Gastrocnemius medialis (tissue), 4 donors: ENCODE measurements at regions not wholly inside any gene's neighbourhood (a gene's known extent, or its start where the extent isn't known, plus 50 kb on each side); places are given as distances from the start of the nearest gene placed in this dataset.

Experiments used
- ATAC-seq, 2 donors: fragments of 150-250 bp; one replicate each; pipeline ENCODE4 v1.9.1; 2016
- DNase-seq, 2 donors: peaks; one replicate each; pipeline ENCODE4 v3.0.0-alpha.2; 2019
- H3K27ac ChIP-seq, 4 donors: fragments of 200-600 bp; sonication (generic); 1 replicate in 1 of 4; 2 replicates in 3 of 4; pipeline ENCODE4 v1.5.1; 2016 to 2018; ENCODE audit warnings: mild to moderate bottlenecking in 2 of 4, moderate library complexity in 1 of 4
- H3K27me3 ChIP-seq, 3 donors: fragments of 200-600 bp; sonication (generic) in 2 of 3; 1 replicate in 1 of 3; 2 replicates in 2 of 3; pipeline versions ENCODE4 v1.5.1 to v1.6.0; 2016 to 2019; ENCODE audit warnings: mild to moderate bottlenecking in 1 of 3, moderate library complexity in 1 of 3
- H3K36me3 ChIP-seq, 2 donors: fragments of 200-600 bp; sonication (generic) in 1 of 2; one replicate each; pipeline ENCODE4 v1.5.1; 2017 to 2018
- H3K4me1 ChIP-seq, 2 donors: fragments of 200-600 bp; sonication (generic) in 1 of 2; one replicate each; pipeline ENCODE4 v1.5.1; 2016 to 2017; ENCODE audit warnings: mild to moderate bottlenecking in 2 of 2
- H3K4me3 ChIP-seq, 4 donors: fragments of 200-600 bp; sonication (generic) in 3 of 4; 1 replicate in 1 of 4; 2 replicates in 3 of 4; pipeline ENCODE4 v1.5.1; 2016 to 2019; ENCODE audit warnings: mild to moderate bottlenecking in 2 of 4
- H3K9me3 ChIP-seq, 3 donors: fragments of 200-600 bp; sonication (generic) in 2 of 3; 1 replicate in 1 of 3; 2 replicates in 2 of 3; pipeline ENCODE4 v1.5.1; 2016 to 2019
- CTCF ChIP-seq, 5 experiments: fragments of 450-650 bp in 3 of 5; fragments of 200-600 bp in 2 of 5; sonication (generic) in 2 of 5; IDR thresholded peaks in 4 of 5; conservative IDR thresholded peaks in 1 of 5; 1 replicate in 4 of 5; 2 replicates in 1 of 5; pipeline ENCODE4 v1.5.1; 2016 to 2019; ENCODE audit warnings: antibody characterized with exemption in 5 of 5, mild to moderate bottlenecking in 3 of 5, moderate library complexity in 3 of 5
- POLR2A ChIP-seq, 2 donors: fragments of 450-650 bp; IDR thresholded peaks; one replicate each; pipeline ENCODE4 v1.6.1; 2017; ENCODE audit warnings: antibody characterized with exemption in 2 of 2, mild to moderate bottlenecking in 2 of 2, moderate library complexity in 2 of 2
- in situ Hi-C, 4 donors: fragments of 200-750 bp; cut with MboI; loops; one replicate each; pipeline versions ENCODE4 v1.15.0 to v1.8.0; 2017; ENCODE audit warnings: low sequenced_read_pairs in 4 of 4
- intact Hi-C: fragments of 100-400 bp; cut with DNase I; formaldehyde crosslinking; loops from one replicate; pipeline ENCODE4 v1.15.1; 2023; ENCODE audit warnings: low total_unique reads

DNA sequence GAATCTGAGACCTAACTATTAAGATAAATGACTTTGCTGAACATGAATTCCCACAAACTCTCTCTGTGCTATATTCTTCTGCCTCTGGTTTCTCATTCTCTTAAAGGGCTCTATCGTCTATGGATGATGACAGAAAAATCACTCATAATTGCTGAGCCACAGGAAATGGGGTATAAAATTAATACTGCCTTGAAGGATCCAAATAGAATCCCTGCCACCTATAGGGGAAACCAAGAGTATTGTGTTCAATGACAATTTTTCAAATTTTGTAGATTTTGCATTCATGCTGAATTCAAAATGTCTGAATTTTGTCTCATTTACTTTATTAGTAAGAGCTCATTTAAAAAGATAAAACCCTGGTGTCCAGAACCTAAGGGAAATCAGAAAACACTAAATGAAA is 235.8 kb downstream of the RBM43 start:
- no peak for TF ChIP-seq CTCF (IDR thresholded peaks at IDR 0.05 in 4 of 5, conservative IDR thresholded peaks at IDR 0.05 in 1 of 5)
- no peak for TF ChIP-seq POLR2A (IDR thresholded peaks at IDR 0.05)
- in situ Hi-C loops, result loop anchor here in 1 of 4 donors (25.0 kb wide), 1 partner anchor 1414 kb away; no protein-coding TSS in a partner anchor
- Histone ChIP-seq H3K27ac (no peak overlapping the region), H3K27me3 (no peaks in the 10 kb centered on the region), H3K36me3 (no peaks in the 10 kb centered on the region), H3K4me1 (no peaks in the 10 kb centered on the region), H3K4me3 (no peak overlapping the region), H3K9me3 (no peaks in the 10 kb centered on the region)
- DNase-seq, result no peak
- no peak for ATAC-seq
- intact Hi-C loops, result no loop called here

DNA sequence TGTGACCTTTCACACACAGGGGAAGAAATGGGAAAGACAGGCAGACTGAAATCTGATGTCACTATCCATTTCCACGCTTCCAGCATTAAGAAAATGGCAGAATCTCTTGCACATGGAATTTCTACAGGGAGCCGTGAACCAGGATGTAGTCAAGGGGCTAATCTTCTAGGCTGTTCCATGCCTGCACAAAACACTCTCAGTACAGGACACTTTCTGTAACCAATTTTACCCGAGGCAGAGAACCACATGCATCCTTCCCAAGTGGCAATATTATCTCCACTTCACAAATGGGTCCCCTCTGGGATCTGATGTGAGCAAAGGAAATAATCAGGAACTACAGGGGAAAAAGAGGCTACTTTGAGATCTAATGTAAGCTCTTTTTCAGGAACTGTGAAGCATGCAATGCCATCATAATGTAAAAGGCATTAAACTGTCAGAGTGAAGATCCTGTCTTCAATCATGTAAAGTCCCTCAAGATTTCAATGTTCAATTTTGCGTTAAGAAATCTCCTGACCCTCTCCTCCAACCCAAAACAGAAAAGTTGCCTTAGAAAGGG is 236.9 kb downstream of the RBM43 start:
- no peak for TF ChIP-seq CTCF (IDR thresholded peaks at IDR 0.05 in 4 of 5, conservative IDR thresholded peaks at IDR 0.05 in 1 of 5)
- TF ChIP-seq POLR2A (IDR thresholded peaks at IDR 0.05), result no peak
- intact Hi-C loops, result no loop called here
- no peak for DNase-seq
- in situ Hi-C loops, result loop anchor here in 1 of 4 donors (25.0 kb wide), 1 partner anchor 1412 kb away; no protein-coding TSS in a partner anchor
- H3K36me3 ChIP-seq, result no peaks in the 10 kb centered on the region
- H3K4me3 ChIP-seq, result no peak overlapping the region
- H3K4me1 ChIP-seq, result no peaks in the 10 kb centered on the region
- H3K27ac ChIP-seq, result no peak overlapping the region
- ATAC-seq, result no peak
- H3K27me3 ChIP-seq, result no peaks in the 10 kb centered on the region
- H3K9me3 ChIP-seq, result no peaks in the 10 kb centered on the region

- no peak overlapping the region for H3K27ac ChIP-seq
- ATAC-seq (no peak), DNase-seq (no peak)
- intact Hi-C loops, result no loop called here
- H3K4me1 ChIP-seq, result no peaks in the 10 kb centered on the region
- no peak overlapping the region for H3K4me3 ChIP-seq
- H3K9me3 ChIP-seq, result no peaks in the 10 kb centered on the region
- in situ Hi-C loops, result no loop called here
- TF ChIP-seq CTCF (IDR thresholded peaks at IDR 0.05 in 4 of 5, conservative IDR thresholded peaks at IDR 0.05 in 1 of 5), result no peak
- no peak for TF ChIP-seq POLR2A (IDR thresholded peaks at IDR 0.05)
- H3K36me3 ChIP-seq, result no peaks in the 10 kb centered on the region
- no peaks in the 10 kb centered on the region for H3K27me3 ChIP-seq
Observed at GRCh38 chr2:151021747-151022452, 239.8 kb downstream of the RBM43 start.

GRCh38 chr2:151020411-151020810 is 241.3 kb downstream of the RBM43 start:
- in situ Hi-C loops (no loop called here), intact Hi-C loops (no loop called here)
- no peak overlapping the region for H3K4me3 ChIP-seq
- DNase-seq (no peak), ATAC-seq (no peak)
- H3K9me3 ChIP-seq, result no peaks in the 10 kb centered on the region
- H3K27ac ChIP-seq, result no peak overlapping the region
- no peak for TF ChIP-seq POLR2A (IDR thresholded peaks at IDR 0.05)
- no peak for TF ChIP-seq CTCF (IDR thresholded peaks at IDR 0.05 in 4 of 5, conservative IDR thresholded peaks at IDR 0.05 in 1 of 5)
- H3K36me3 ChIP-seq, result no peaks in the 10 kb centered on the region
- no peaks in the 10 kb centered on the region for H3K4me1 ChIP-seq
- no peaks in the 10 kb centered on the region for H3K27me3 ChIP-seq
